Head of caudate nucleus (tissue), 42 donors: ENCODE measurements at regions not wholly inside any gene's neighbourhood (a gene's known extent, or its start where the extent isn't known, plus 50 kb on each side); places are given as distances from the start of the nearest gene placed in this dataset.
"Not testable (repeated sequence)": the region's sequence is repeated elsewhere in the genome, so short reads cannot be mapped to it uniquely, and the experiment has no call there.

Experiments used
- DNase-seq, 42 donors: peaks; one replicate each; pipeline versions ENCODE4 v3.0.0 to v3.0.0-alpha.2; 2020 to 2021; ENCODE audit warnings: mixed read lengths in 7 of 42
- intact Hi-C: fragments of 100-400 bp; cut with DNase I; formaldehyde crosslinking; loops from one replicate; pipeline ENCODE4 v1.15.0; 2022

DNA sequence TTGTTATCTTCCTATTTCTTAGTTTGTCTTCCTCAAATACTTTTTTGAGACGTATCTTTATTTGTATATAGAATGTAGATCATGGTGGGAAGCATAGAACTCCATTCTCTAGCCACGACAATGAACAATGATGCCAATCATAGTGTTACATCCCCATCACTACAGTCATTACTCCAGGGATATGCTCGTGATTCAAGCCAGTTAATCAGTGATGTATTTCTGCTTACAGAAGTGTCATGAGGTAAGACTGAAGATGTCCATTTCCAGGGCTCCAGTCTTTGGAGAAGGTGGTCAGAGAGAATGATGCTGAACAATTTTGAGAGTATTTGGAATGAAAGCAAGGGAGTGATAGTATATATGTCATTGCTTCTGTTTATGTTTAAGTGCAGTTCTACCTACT, 777.2 kb upstream of the TMEFF2 start:
- intact Hi-C loops = no loop called here
- no peak for DNase-seq

DNA sequence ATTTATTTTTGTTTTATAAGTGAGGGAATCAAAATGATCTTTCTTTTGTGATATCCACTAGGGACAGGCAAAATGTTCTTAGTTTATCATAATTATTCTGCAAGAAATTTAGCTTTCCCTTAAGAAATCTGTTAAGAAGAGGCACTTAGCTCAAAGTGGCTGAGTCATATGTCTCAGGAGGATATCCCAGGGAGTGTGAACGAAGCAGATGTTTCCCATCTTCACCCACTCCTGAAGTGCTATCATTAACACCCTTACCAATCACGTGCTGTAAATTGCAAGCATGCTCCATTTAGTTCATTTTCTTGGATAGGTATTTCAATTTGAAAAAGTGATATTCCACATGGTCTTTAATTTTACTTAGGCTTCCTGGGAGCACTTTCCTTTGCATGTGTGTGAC, 774.3 kb upstream of the TMEFF2 start:
- no peak for DNase-seq
- intact Hi-C loops = no loop called here

DNA sequence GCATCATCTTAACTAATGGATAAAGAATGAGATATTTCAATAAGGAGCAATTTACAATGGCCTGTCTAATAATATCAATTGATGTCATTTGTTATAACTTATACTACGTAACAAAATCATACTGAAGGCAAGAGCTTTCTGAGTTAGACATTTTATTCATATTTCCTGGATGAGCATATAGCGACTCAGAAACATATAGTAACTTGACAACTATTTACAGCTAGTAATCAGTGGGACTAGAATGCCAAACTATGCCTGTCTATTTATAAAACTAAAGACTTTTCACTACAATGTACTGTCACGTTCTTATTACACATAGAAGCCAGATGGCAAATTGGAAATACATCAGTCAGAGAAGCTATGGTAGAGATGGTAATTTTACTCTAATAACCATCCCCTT, 766.2 kb upstream of the TMEFF2 start:
- no peak for DNase-seq
- intact Hi-C loops = no loop called here

DNA sequence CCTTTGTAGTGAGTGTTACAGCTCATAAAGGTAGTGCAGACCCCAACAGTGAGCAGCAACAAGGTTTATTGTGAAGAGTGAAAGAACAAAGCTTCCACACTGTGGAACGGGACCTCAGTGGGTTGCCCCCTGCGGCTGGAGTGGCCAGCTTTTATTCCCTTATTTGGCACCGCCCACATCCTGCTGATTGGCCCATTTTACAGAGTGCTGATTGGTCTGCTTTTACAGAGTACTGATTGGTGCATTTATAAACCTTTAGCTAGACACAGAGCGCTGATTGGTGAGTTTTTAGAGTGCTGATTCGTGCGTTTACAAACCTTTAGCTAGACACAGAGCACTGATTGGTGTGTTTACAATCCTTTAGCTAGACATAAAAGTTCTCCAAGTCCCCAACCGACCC, 763.9 kb upstream of the TMEFF2 start:
- intact Hi-C loops, DNase-seq: not testable (repeated sequence)

DNA sequence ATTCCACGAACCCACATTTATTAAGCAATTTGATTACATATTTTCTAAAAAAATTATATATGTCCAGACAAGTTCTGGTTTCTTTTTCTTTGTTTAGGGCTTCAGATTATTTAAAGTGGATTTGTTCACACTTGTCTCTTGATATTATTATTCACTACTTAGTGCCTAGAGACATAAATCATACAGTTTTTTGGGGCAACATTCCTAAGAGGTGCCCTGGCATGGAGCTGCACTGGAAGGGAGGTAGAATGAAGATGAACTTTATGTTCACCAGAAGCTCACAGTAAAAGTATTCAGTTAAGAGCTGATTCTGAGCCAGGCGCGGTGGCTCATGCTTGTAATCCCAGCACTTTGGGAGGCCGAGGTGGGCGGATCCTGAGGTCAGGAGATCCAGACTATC, 762.7 kb upstream of the TMEFF2 start:
- no peak for DNase-seq
- intact Hi-C loops = no loop called here

DNA sequence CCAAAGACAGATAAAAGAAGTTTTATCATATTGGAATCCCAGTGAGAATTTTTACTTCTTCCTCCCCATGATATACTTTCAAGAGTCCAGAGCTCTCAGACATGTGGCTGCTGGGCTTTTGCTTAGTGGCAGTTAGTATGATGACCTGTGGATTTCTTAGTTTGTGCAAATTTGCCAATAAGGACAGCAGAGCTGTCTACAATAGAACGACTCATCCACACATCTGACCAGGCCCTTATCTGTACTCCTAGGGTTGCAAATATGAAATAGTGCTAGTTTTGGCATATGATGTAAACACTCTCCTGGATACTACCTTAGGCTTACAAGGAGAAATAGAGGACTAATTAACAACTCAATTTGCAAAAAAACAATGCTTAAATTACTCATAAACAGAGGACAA, 758.4 kb upstream of the TMEFF2 start:
- no peak for DNase-seq
- intact Hi-C loops = no loop called here

DNA sequence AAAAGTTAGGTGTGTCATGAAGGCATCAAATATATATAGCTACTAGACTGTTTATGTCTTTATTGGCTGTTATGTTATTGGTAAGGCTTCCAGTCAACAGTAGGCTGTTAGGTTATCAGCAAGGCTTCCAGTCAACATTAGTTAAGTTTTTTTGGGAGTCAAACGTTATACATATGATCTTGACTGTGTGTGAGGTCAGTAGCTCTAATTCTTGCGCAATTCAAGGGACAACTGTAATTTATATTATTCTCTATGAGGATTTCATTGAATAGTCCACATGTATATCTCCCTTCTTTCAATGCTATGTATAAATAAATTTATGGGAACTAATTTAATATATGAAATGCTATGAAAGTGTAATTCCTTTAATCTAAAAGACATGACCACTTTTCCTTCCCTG, 757.5 kb upstream of the TMEFF2 start:
- intact Hi-C loops = no loop called here
- DNase-seq = no peak

DNA sequence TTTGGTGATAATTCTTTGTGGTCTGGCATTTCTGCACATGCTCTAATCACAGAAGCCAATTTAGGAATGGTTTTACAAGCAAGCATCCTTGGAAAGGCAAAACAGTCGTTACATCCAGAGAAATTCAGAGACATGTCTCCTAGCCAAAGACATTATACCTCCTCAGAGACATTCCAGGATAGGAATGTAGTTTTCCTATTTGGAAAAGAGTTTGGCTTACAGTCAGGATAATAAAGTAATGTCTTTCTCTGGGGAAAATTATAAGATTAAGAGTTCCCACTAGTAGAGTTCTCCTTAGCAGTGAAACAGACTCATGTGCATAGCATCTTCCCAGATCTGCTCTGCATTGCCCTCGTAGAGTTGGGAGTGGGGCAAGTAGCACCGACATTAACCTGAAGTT, 753.6 kb upstream of the TMEFF2 start:
- DNase-seq = no peak
- intact Hi-C loops = no loop called here

DNA sequence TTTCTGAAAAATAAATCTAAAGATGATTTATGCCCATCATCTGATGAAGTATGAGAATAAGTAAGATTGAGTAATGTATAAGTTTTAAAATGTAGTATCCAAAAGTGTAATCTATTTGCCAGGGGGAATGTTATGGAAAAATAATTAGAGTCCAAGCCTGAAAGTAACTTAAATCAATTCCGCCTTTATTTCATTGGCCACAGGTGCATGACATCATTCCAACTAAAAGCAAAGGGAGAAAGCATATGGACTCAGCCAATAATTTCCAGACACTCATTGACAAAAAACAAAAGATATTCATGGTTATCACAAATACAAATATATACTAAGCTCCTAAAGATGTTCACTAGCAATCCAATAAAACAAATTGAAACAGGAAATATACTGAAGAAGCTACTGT, 752.6 kb upstream of the TMEFF2 start:
- intact Hi-C loops = no loop called here
- no peak for DNase-seq

DNA sequence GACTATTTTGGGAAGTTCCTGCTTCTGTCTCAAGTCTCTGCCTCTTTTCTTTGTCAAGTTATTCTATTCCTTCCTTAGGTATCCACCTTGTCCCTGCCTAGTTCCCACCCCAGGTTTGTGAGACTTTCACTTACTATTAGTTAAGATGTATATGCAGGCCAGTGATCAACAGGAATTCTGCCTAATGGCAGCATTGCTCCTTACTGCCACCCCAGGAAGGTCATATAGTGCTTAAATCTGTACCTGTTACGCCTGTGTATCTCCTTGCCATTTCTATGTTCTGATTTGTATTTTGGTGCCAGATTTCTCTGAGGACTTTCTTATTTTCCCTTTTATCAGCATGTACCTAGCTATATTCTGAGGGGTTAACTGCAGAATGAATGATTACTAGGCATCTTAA, 746.0 kb upstream of the TMEFF2 start:
- no peak for DNase-seq
- intact Hi-C loops = no loop called here

DNA sequence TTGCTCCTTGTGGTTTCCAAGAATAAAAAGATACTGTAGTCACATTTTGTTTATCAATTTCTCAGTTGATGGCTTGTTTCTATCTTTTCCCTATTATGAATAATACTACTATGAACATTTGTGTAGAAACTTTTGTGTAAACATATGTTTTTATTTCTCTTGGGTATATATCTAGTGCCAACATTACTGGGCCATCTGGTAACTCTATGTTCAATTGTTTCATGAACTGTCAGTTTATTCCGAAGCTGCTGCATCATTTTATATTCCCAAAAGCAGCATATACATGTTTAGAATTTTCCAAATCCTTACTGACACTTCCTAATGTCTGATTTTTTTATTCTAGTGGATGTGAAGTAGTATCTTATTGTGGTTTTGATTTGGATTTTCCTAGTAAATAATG, 737.6 kb upstream of the TMEFF2 start:
- DNase-seq = no peak
- intact Hi-C loops = no loop called here

DNA sequence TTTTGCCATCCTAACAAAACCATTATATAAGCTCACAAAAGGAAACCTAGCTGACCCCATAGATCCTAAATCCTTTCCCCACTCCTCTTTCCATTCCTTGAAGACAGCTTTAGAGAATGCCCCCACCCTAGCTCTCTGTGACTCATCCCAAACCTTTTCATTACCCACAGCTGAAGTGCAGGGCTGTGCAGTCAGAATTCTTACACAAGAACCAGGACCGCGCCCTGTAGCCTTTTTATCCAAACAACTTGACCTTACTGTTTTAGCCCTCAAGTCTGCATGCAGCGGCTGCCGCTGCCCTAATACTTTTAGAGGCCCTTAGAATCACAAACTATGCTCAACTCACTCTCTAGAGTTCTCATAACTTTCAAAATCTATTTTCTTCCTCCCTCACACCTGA, 726.9 kb upstream of the TMEFF2 start:
- intact Hi-C loops, DNase-seq: not testable (repeated sequence)

DNA sequence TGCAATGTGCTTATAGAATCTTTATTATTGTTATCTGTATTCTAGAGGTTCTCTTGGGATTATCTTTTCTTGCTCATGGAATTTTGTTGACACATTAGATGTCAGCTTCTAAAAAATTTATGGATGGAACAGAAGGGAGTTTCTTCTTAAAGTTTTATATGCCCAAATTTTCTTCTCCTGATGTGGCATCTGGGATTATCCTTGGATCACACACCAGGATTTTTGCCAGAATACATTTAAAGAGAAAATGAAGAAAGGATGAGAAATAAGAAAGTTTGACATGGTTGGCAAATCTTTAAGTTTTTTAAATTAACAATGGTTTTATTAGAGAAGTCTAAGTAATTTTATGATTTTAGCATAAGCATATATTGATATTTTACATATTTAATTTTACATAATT, 706.7 kb upstream of the TMEFF2 start:
- intact Hi-C loops = no loop called here
- DNase-seq = no peak

DNA sequence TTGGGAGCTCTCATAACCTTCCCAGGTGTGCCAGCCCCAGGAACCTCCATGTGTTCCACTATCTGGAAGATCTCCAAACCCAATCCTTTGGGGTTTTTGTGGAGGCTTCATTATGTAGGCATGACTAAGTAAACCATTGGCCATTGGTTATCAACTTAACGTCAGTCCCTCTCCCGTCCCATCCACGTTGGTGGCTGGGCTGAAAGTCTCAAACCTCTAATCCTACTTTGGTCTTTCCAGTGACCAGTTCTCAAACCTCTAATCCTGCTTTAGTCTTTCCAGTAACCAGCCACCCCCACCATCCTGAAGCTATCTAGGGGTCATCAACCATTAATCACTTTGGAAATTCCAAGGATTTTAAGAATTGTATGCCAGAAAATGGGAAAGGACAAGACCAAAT, 704.7 kb upstream of the TMEFF2 start:
- intact Hi-C loops = no loop called here
- DNase-seq = no peak

DNA sequence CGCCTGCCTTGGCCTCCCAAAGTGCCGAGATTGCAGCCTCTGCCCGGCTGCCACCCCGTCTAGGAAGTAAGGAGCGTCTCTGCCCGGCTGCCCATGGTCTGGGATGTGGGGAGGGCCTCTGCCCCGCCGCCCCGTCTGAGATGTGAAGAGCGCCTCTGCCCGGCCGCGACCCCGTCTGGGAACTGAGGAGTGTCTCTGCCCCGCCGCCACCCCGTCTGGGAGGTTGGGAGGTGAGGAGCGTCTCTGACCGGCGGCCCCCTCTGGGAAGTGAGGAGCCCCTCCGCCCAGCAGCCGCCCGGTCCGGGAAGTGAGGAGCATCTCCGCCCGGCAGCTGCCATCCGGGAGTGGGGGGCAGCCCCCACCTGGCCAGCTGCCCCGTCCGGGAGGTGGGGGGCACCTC, 699.2 kb upstream of the TMEFF2 start:
- DNase-seq, intact Hi-C loops: not testable (repeated sequence)

DNA sequence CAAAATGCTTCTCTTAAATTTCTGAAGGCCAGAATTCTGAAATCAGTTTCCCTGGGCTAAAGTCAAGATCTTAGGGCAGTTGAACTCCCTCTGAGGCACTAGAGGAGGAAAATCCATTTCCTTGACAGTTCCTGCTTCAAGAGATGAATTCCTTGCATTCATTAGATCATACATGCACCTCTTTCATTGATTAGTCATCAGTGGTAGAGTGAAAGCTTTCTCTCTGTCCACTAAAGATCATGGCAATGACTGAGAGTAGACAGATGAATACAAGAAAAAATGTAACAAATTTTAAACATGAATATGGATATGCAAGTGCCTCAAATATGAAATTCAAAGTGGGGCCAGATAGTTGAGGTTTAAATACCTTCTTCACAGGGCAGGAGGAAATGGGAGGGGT, 693.4 kb upstream of the TMEFF2 start:
- no peak for DNase-seq
- intact Hi-C loops = no loop called here

DNA sequence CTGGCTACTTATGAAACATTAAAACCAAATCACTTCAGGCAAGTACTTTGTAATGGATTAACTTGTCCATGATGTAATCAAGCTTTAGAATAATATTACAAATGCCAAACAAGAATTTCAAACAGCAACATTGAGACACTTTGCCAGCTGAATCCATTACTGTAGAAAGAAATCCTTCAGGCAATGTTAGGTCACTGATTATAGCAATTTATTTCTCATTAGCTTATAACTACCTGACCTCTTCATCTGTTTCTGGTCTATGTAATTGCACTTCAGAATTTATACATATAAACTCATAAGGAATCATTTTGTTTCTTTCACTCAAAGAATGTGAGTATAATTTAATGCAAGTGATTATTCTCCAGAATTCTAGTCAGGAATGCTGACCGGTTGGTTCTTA, 692.6 kb upstream of the TMEFF2 start:
- no peak for DNase-seq

DNA sequence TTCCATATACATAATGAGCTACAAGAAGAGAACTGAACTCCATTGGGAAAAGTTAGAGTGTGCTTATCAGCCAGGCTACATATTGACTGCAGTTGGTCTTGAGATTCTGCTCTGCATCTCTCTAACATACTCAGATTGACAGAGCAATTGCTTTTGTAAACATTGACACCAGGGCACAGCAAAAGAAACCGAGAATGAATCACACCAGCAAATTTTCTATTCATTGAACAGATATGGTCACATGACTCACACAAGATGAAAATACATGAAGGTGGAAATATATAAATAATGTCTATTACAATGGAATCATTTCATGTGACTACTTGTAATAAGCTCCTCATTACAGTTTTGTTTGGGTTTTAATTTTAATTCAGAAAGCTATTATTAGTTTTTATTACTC, 691.9 kb upstream of the TMEFF2 start:
- no peak for DNase-seq
- intact Hi-C loops = no loop called here

More for the DNA sequence above, 692.6 kb upstream of the TMEFF2 start:
- intact Hi-C loops = no loop called here

DNA sequence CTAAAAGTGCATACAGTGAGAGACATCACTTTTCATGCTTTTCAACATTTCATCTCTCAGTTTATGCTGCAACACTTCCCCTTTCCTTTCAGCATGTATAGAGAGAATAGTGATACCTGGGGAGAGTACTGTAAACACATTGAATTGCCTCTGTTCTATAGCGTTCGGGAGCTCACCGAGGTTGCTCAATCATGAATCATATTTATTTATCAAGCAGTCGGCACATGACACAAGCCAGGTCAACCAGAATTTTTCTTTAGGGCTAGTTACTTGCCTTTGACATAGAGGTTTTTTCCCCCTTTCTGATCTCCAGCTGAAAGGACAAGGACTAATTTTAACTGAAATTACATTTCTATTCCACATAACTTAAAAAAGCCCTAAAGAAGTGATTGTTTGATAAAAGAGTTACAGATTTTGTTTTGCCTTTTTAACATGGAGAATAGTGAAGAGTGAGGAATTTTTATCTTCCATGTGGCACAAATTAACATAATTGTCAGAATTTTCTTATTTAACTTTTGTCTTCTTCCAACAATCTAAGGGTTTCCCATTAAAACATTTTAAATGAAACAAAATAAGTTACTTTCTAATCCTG, 690.9 kb upstream of the TMEFF2 start:
- intact Hi-C loops = no loop called here
- DNase-seq = no peak

DNA sequence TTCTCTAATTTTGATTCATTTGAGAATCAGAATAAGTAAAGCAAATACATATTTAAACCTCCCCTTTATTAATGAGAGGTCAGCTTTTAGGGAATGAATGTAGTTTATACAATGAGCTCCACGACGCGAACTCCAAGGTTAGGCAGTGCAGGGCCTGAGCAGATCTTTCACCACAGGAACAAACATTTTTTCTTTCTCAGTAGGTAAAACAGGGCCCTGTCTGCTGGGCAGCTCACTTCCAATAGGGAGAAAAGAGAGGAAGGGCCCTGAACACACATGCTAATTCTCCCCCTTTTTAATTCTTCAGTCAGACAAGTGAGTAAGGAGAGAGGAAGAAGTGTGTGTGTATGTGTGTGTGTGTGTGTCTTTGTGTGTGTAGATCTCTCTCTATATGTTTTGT, 682.4 kb upstream of the TMEFF2 start:
- intact Hi-C loops = no loop called here
- no peak for DNase-seq

DNA sequence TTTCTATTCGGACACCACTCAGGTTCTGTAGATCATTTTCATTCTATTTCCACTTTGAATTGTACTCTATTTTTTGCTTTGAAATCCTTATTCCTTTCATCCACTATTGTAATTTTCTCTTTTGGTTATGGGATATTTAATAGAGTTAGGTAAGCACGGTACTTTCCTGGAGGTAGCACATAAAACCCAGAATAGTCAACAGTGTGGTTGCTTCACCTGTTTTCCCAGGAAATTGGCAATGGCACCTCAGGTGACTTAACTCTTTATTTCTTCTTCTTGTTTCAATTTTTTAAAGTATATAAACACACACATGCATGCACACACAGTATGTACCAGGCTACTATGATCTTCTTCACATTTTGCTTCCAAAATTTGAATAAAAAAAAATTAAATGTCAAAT, 682.0 kb upstream of the TMEFF2 start:
- DNase-seq = no peak
- intact Hi-C loops = no loop called here

DNA sequence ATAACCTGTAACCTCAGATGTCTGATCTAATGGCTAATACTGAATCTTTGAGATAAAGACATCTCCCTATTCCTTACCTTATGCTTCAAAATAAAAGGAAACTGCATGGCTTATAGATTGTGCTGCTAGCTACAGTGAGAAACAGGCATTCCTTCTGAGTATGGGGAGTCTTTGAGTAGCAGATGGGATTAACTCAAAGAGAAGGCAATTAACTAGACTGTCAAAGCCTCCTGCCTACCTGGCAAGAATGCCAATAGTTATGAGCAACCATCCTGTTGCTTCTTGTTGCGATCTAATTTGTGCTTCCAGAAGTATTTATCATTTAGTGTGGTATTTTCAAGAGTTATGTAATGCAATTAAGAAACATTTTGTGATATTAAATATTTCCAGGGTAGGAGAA, 660.0 kb upstream of the TMEFF2 start:
- intact Hi-C loops = no loop called here
- no peak for DNase-seq
